K562 (cell line): ENCODE measurements at regions not wholly inside any gene's neighbourhood (a gene's known extent, or its start where the extent isn't known, plus 50 kb on each side); places are given as distances from the start of the nearest gene placed in this dataset.

Source experiments
- ATAC-seq: fragments of 200-7000 bp; cut with Tn5 transposase; 3 replicates; pipeline ENCODE4 v1.9.1; 2020; ENCODE audit warnings: moderate library complexity
- BruUV-seq: library from RNA; stranded (reverse); fragments of 400-500 nt; replicated peaks from 2 replicates; lab custom pipeline; 2021; lab: Mats Ljungman, UMichigan
- CTCF ChIA-PET: fragments of 300-600 bp; formaldehyde crosslinking; extraction: SDS; loops from one replicate; lab custom pipeline; 2021; ENCODE audit warnings: low intra/inter-chr PET ratio; lab: Yijun Ruan, JAX
- POLR2A ChIA-PET: fragments of 300-600, 350-650 bp; sonication (Branson Sonifier 250); formaldehyde crosslinking; extraction: SDS; loops from one replicate; lab custom pipeline; 2021; ENCODE audit warnings: antibody characterized with exemption, inconsistent platforms; lab: Yijun Ruan, JAX
- DNase-seq, 4 experiments: peaks; one replicate each; pipeline versions ENCODE4 v3.0.0 to v3.0.0-alpha.2; 2011 to 2018; ENCODE audit warnings: low spot score in 3 of 4, mixed read lengths in 3 of 4; ENCODE audit errors: extremely low read depth in 1 of 4
- FAIRE-seq: peaks from 2 replicates; lab custom pipeline; 2011; peaks lifted over from hg19 to GRCh38; lab: Jason Lieb, UNC
- H2AFZ ChIP-seq: 2 replicates; pipeline ENCODE4 v1.6.0; 2011; ENCODE audit warnings: low read depth, low read length, control low read depth, inconsistent platforms
- H3K27ac ChIP-seq: fragments of 200-600 bp; 3 replicates; pipeline ENCODE4 v1.8.0; 2011; ENCODE audit warnings: low read depth, mild to moderate bottlenecking, control low read depth, inconsistent platforms, low read length, moderate library complexity, mixed read lengths; ENCODE audit errors: extremely low read depth
- H3K27me3 ChIP-seq, 2 experiments: fragments of 300-600 bp in 1 of 2; 2 replicates in 1 of 2; 3 replicates in 1 of 2; pipeline versions ENCODE4 v1.6.0 to v1.8.0; 2011; ENCODE audit warnings: inconsistent platforms in 2 of 2, low read length in 2 of 2, mild to moderate bottlenecking in 1 of 2, mixed read lengths in 1 of 2, moderate library complexity in 1 of 2; ENCODE audit not compliant: control insufficient read depth in 2 of 2, insufficient read depth in 2 of 2
- H3K36me3 ChIP-seq: fragments of 300-600 bp; 3 replicates; pipeline ENCODE4 v1.8.0; 2011; ENCODE audit warnings: mild to moderate bottlenecking, low read length, inconsistent platforms; ENCODE audit not compliant: control insufficient read depth, insufficient read depth
- H3K4me1 ChIP-seq, 2 experiments: fragments of 200-600 bp in 1 of 2; replicated peaks in 1 of 2; 2 replicates in 1 of 2; 3 replicates in 1 of 2; pipeline versions ENCODE4 v1.5.1 to v1.8.0; 2011; ENCODE audit warnings: inconsistent platforms in 2 of 2, low read length in 2 of 2, mild to moderate bottlenecking in 1 of 2, mixed read lengths in 1 of 2, moderate library complexity in 1 of 2; ENCODE audit not compliant: control insufficient read depth in 2 of 2, insufficient read depth in 2 of 2
- H3K4me2 ChIP-seq: 2 replicates; pipeline ENCODE4 v1.6.1; 2011; ENCODE audit warnings: low read length, control low read depth, inconsistent platforms, mixed read lengths; ENCODE audit not compliant: insufficient read depth
- H3K4me3 ChIP-seq: fragments of 200-600 bp; sonication (generic), shearing (Covaris generic); 2 replicates; pipeline ENCODE4 v1.5.1; 2016; ENCODE audit warnings: control low read depth, inconsistent platforms
- H3K79me2 ChIP-seq: fragments of 200-600 bp; 3 replicates; pipeline ENCODE4 v1.8.0; 2011; ENCODE audit warnings: low read length, inconsistent platforms; ENCODE audit not compliant: control insufficient read depth, insufficient read depth
- H3K9ac ChIP-seq, 2 experiments: 2 replicates each; pipeline versions ENCODE4 v1.6.0 to v1.6.1; 2011; ENCODE audit warnings: low read depth in 2 of 2, low read length in 2 of 2, control low read depth in 1 of 2, inconsistent platforms in 1 of 2, mild to moderate bottlenecking in 1 of 2, mixed read lengths in 1 of 2; ENCODE audit not compliant: insufficient read depth in 1 of 2
- H3K9me1 ChIP-seq: one replicate; pipeline ENCODE4 v1.6.0; 2011; ENCODE audit warnings: inconsistent platforms, mild to moderate bottlenecking, low read length, moderate library complexity; ENCODE audit not compliant: control insufficient read depth, insufficient read depth
- H3K9me3 ChIP-seq: replicated peaks from 2 replicates; pipeline ENCODE4 v1.5.1; 2011; ENCODE audit warnings: low read depth, low read length, inconsistent platforms; ENCODE audit not compliant: control insufficient read depth, insufficient read depth
- H4K20me1 ChIP-seq: replicated peaks from 2 replicates; pipeline ENCODE4 v1.6.1; 2011; ENCODE audit warnings: low read length, inconsistent platforms, mixed read lengths; ENCODE audit not compliant: control insufficient read depth, insufficient read depth
- BRD9 ChIP-seq: fragments of 450-650 bp; IDR thresholded peaks from 2 replicates; pipeline ENCODE4 v1.6.1; 2018; ENCODE audit warnings: low read depth; ENCODE audit not compliant: partially characterized antibody
- CREB3 ChIP-seq: fragments of 450-650 bp; conservative IDR thresholded peaks from 2 replicates; pipeline ENCODE4 v1.6.1; 2016; ENCODE audit warnings: missing genetic modification characterization, low read depth, mild to moderate bottlenecking, missing compliant biosample characterization, moderate library complexity
- EGR1 ChIP-seq: fragments of 450-650 bp; conservative IDR thresholded peaks from 2 replicates; pipeline ENCODE4 v1.6.1; 2017; ENCODE audit warnings: mild to moderate bottlenecking
- GABPB2 ChIP-seq: fragments of 250-450 bp; sonication (Bioruptor Pico); conservative IDR thresholded peaks from 2 replicates; pipeline ENCODE4 v1.5.1; 2021; ENCODE audit warnings: mild to moderate bottlenecking
- KLF10 ChIP-seq: fragments of 250-450 bp; sonication (Bioruptor Pico); IDR thresholded peaks from 2 replicates; pipeline ENCODE4 v1.6.1; 2021; ENCODE audit warnings: matching md5 sums
- PBX2 ChIP-seq, 2 experiments: IDR thresholded peaks in 1 of 2; conservative IDR thresholded peaks in 1 of 2; 2 replicates each; pipeline ENCODE4 v1.6.1; 2016; ENCODE audit warnings: low read depth in 2 of 2, mild to moderate bottlenecking in 1 of 2, missing compliant biosample characterization in 1 of 2, missing genetic modification characterization in 1 of 2, moderate library complexity in 1 of 2
- PRDM10 ChIP-seq: fragments of 450-650 bp; IDR thresholded peaks from 2 replicates; pipeline ENCODE4 v1.6.1; 2018; ENCODE audit not compliant: partially characterized antibody
- RBM17 ChIP-seq: fragments of 200-400 bp; formaldehyde crosslinking; IDR thresholded peaks from 2 replicates; pipeline ENCODE4 v1.6.1; 2017; ENCODE audit warnings: low read depth, mild to moderate bottlenecking, low read length, borderline replicate concordance
- SUPT5H ChIP-seq: fragments of 450-650 bp; IDR thresholded peaks from 2 replicates; pipeline ENCODE4 v1.6.1; 2016
- YY1 ChIP-seq, 3 experiments: IDR thresholded peaks; 2 replicates each; pipeline ENCODE4 v1.6.1; 2011; ENCODE audit warnings: low read length in 2 of 3, mild to moderate bottlenecking in 2 of 3, moderate library complexity in 2 of 3, borderline replicate concordance in 1 of 3, control low read depth in 1 of 3, low read depth in 1 of 3; ENCODE audit not compliant: insufficient read depth in 3 of 3, insufficient replicate concordance in 2 of 3, control insufficient read depth in 1 of 3, insufficient read length in 1 of 3; ENCODE audit errors: extremely low read depth in 1 of 3
- ZNF217 ChIP-seq: sonication (generic); formaldehyde crosslinking; IDR thresholded peaks from 2 replicates; pipeline ENCODE4 v1.8.0; 2022; ENCODE audit warnings: mild to moderate bottlenecking, missing genetic modification reagents
- ZNF41 ChIP-seq: fragments of 250-450 bp; sonication (Bioruptor Pico); conservative IDR thresholded peaks from 2 replicates; pipeline ENCODE4 v1.4.0; 2020; ENCODE audit warnings: mild to moderate bottlenecking
- ZNF699 ChIP-seq: fragments of 250-450 bp; sonication (Bioruptor Pico); IDR thresholded peaks from 2 replicates; pipeline ENCODE4 v1.8.0; 2021; ENCODE audit warnings: mild to moderate bottlenecking, moderate library complexity; ENCODE audit not compliant: insufficient replicate concordance
- ZNF830 ChIP-seq: fragments of 250-450 bp; sonication (Bioruptor Pico); IDR thresholded peaks from 2 replicates; pipeline ENCODE4 v1.5.0; 2021; ENCODE audit warnings: mild to moderate bottlenecking
- WGBS: fragments of 100-300 bp; shearing (Covaris generic); methylation state at CpG from one replicate; pipeline ENCODE4 v1.1.6; 2016; ENCODE audit warnings: low coverage, mixed read lengths; ENCODE audit not compliant: insufficient coverage; ENCODE audit errors: missing lambda C conversion rate; 5-methylcytosine and 5-hydroxymethylcytosine counted together
- in situ Hi-C: fragments of 300-500 bp; cut with MboI; formaldehyde crosslinking; loops from 4 replicates; pipeline ENCODE4 v1.15.0; 2018; ENCODE audit warnings: inconsistent platforms, mixed read lengths
- intact Hi-C: fragments of 100-400 bp; cut with micrococcal nuclease; formaldehyde crosslinking; loops from 2 replicates; pipeline ENCODE4 v1.14.2; 2022

GRCh38 chr21:17231124-17231523 is 281.7 kb upstream of the CXADR start:
- ChIA-PET POLR2A (no interaction called here), CTCF (no interaction called here)
- WGBS = 3% methylated on average over 2 of the region's 2 CpGs
- BruUV-seq = no TSS peak
- FAIRE-seq = no peak
- Histone ChIP-seq H3K4me2 (no peak overlapping the region), H2AFZ (no peak overlapping the region), H3K9ac (no peak overlapping the region), H3K79me2 (no peaks in the 10 kb centered on the region), H3K9me3 (no peaks in the 10 kb centered on the region), H3K9me1 (no peaks in the 10 kb centered on the region), H3K27ac (no peak overlapping the region), H4K20me1 (no peaks in the 10 kb centered on the region), H3K4me1 (no peaks in the 10 kb centered on the region), H3K27me3 (no peaks in the 10 kb centered on the region), H3K36me3 (no peaks in the 10 kb centered on the region), H3K4me3 (no peak overlapping the region)
- DNase-seq = no peak
- intact Hi-C loops (no loop called here), in situ Hi-C loops (no loop called here)
- no peak for ATAC-seq
- TF ChIP-seq PRDM10 (no peak), CREB3 (no peak), ZNF217 (CRISPR knock-in tag) (no peak), YY1 (IDR thresholded peaks at IDR 0.05; ENCODE audit: borderline replicate concordance in 1 of 3, control insufficient read depth in 1 of 3, extremely low read depth in 1 of 3, insufficient read depth in 3 of 3, insufficient read length in 1 of 3, insufficient replicate concordance in 2 of 3, low read depth in 1 of 3, low read length in 2 of 3) (no peak), KLF10 (CRISPR knock-in tag) (no peak), GABPB2 (CRISPR knock-in tag) (no peak), ZNF41 (CRISPR knock-in tag) (no peak), BRD9 (no peak), ZNF699 (CRISPR knock-in tag) (no peak), RBM17 (no peak), PBX2 (CRISPR knock-in tag; IDR thresholded peaks at IDR 0.05; ENCODE audit: low read depth) (no peak), PBX2 (tag; conservative IDR thresholded peaks at IDR 0.05; ENCODE audit: low read depth) (no peak), EGR1 (no peak), ZNF830 (CRISPR knock-in tag) (no peak), SUPT5H (no peak)
